ENCODE measurements at regions not wholly inside any gene's neighbourhood (a gene's known extent, or its start where the extent isn't known, plus 50 kb on each side); places are given as distances from the start of the nearest gene placed in this dataset.

DNA sequence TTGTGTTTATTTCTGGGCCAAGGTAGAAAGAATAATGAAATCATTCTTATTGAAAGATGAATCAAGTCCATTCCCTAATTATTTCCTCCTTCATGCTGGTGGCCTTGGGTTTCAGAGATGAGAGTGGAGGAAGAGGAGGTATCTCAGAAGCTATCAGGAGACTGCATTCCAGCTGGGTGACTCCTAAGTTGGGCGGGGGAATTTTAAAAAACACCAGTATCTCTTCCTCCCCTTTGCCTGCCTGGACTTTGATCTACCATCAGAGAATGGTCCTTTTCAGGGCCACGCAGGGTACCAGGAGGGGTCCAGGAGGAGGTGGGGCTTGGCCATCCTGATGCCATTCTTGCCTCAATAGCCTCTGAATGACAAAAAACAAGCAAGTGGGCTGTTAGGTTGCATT is 104.4 kb downstream of the ASMT start:
- intact Hi-C loops (cut with DNase I) = no loop called here
- WGBS = 67% methylated on average over 2 of the region's 2 CpGs
- Histone ChIP-seq H3K9me3 (peaks cover 0 to 9% (median 0%) of the 10 kb centered on the region in 4 donors), H3K27ac (replicated peaks in 1 of 4) (no peak overlapping the region), H3K4me3 (no peak overlapping the region), H3K27me3 (peaks cover 0 to 4% (median 0%) of the 10 kb centered on the region in 4 donors), H3K4me1 (no peaks in the 10 kb centered on the region), H3K36me3 (no peaks in the 10 kb centered on the region)
- no peak for DNase-seq (ENCODE audit: extremely low spot score)
- TF ChIP-seq POLR2A (IDR thresholded peaks at IDR 0.05; ENCODE audit: low read depth) (no peak), EP300 (IDR thresholded peaks at IDR 0.05) (no peak), POLR2AphosphoS5 (IDR thresholded peaks at IDR 0.05) (no peak)
- TF ChIP-seq, protein P1, sequence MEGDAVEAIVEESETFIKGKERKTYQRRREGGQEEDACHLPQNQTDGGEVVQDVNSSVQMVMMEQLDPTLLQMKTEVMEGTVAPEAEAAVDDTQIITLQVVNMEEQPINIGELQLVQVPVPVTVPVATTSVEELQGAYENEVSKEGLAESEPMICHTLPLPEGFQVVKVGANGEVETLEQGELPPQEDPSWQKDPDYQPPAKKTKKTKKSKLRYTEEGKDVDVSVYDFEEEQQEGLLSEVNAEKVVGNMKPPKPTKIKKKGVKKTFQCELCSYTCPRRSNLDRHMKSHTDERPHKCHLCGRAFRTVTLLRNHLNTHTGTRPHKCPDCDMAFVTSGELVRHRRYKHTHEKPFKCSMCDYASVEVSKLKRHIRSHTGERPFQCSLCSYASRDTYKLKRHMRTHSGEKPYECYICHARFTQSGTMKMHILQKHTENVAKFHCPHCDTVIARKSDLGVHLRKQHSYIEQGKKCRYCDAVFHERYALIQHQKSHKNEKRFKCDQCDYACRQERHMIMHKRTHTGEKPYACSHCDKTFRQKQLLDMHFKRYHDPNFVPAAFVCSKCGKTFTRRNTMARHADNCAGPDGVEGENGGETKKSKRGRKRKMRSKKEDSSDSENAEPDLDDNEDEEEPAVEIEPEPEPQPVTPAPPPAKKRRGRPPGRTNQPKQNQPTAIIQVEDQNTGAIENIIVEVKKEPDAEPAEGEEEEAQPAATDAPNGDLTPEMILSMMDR (IDR thresholded peaks at IDR 0.05) = no peak

- no peak for DNase-seq (ENCODE audit: extremely low spot score)
- intact Hi-C loops (cut with DNase I) = no loop called here
- 71% methylated on average over 3 of the region's 3 CpGs for whole genome bisulfite sequencing
- H3K4me3 ChIP-seq = no peak overlapping the region
- H3K27me3 ChIP-seq = no peaks in the 10 kb centered on the region
- no peaks in the 10 kb centered on the region for H3K36me3 ChIP-seq
- TF ChIP-seq POLR2A (IDR thresholded peaks at IDR 0.05; ENCODE audit: low read depth) = no peak
- TF ChIP-seq EP300 (IDR thresholded peaks at IDR 0.05) = no peak
- TF ChIP-seq POLR2AphosphoS5 (IDR thresholded peaks at IDR 0.05) = no peak
- TF ChIP-seq, protein P1 (IDR thresholded peaks at IDR 0.05) = no peak
- H3K9me3 ChIP-seq = peaks cover 0 to 4% (median 0%) of the 10 kb centered on the region in 4 donors
- no peak overlapping the region for H3K27ac ChIP-seq (replicated peaks in 1 of 4)
- H3K4me1 ChIP-seq = no peaks in the 10 kb centered on the region
Measured at GRCh38 chrX:1720836-1721235, 106.0 kb downstream of the ASMT start.

GRCh38 chrX:1725472-1725871 is 110.6 kb downstream of the ASMT start:
- H3K27ac ChIP-seq (replicated peaks in 1 of 4) = no peak overlapping the region
- H3K4me1 ChIP-seq = no peaks in the 10 kb centered on the region
- H3K27me3 ChIP-seq = no peaks in the 10 kb centered on the region
- no peak overlapping the region for H3K4me3 ChIP-seq
- WGBS = 80% methylated on average over 7 of the region's 8 CpGs
- TF ChIP-seq POLR2A (IDR thresholded peaks at IDR 0.05; ENCODE audit: low read depth) (no peak), POLR2AphosphoS5 (IDR thresholded peaks at IDR 0.05) (no peak), EP300 (IDR thresholded peaks at IDR 0.05) (no peak)
- TF ChIP-seq, protein P1 (IDR thresholded peaks at IDR 0.05) = no peak
- no peaks in the 10 kb centered on the region for H3K36me3 ChIP-seq
- no peaks in the 10 kb centered on the region for H3K9me3 ChIP-seq
- no peak for DNase-seq (ENCODE audit: extremely low spot score)
- intact Hi-C loops (cut with DNase I) = no loop called here

DNA sequence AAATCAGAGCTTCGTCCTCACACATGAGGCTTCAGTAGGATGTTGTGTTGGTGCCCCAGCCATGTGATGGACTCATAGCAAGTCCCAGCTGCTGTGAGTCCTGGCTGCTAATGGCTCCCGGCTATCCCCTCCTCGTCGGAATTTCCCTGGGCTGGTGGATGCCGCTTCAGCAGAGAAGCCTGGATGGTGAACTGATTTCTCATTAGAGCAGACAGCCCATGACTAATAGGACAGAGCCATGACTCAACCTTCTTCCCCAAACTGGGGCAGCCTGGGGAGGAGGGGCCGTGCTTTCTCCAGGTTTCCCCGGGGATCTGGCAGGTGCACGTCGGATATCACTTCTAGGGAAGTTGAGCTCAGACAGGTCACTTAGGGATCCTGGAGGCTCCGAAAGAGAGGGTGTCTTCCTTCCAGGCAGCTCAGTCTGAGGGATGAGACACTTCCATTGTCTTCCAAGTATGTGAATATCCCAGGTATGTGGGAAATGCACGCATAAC is 112.7 kb downstream of the ASMT start:
- Histone ChIP-seq H3K27ac (replicated peaks in 1 of 4) (no peak overlapping the region), H3K4me3 (no peak overlapping the region), H3K36me3 (no peaks in the 10 kb centered on the region), H3K9me3 (no peaks in the 10 kb centered on the region), H3K4me1 (no peaks in the 10 kb centered on the region), H3K27me3 (no peaks in the 10 kb centered on the region)
- WGBS = 51% methylated on average over 11 of the region's 11 CpGs
- intact Hi-C loops (cut with DNase I) = no loop called here
- TF ChIP-seq POLR2AphosphoS5 (IDR thresholded peaks at IDR 0.05) (no peak), POLR2A (IDR thresholded peaks at IDR 0.05; ENCODE audit: low read depth) (no peak), EP300 (IDR thresholded peaks at IDR 0.05) (no peak)
- TF ChIP-seq, protein P1 (IDR thresholded peaks at IDR 0.05) = no peak
- no peak for DNase-seq (ENCODE audit: extremely low spot score)

DNA sequence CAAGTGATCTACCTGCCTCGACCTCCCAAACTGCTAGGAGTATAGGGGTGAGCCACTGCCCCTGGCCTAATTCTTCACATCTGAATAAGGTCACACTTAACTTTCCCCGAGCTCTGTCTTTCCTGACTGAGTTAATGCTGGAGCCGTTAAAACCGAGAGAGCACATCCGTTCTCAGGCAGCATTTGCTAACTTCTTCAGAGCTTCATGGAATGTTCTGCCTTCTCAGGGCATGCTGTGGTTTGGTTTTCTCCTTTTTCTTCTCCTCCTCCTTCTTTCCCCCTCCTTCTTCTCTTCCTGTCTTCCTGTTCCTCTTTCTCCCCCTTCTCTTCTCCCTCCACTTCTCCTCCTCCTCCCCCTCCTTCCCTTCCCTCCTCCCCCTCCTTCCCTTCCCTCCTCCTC is 119.9 kb downstream of the ASMT start:
- no peak overlapping the region for H3K27ac ChIP-seq (replicated peaks in 1 of 4)
- no peaks in the 10 kb centered on the region for H3K9me3 ChIP-seq
- WGBS = 65% methylated on average over 5 of the region's 5 CpGs
- no peaks in the 10 kb centered on the region for H3K4me1 ChIP-seq
- no peak for DNase-seq (ENCODE audit: extremely low spot score)
- no peak for TF ChIP-seq POLR2AphosphoS5 (IDR thresholded peaks at IDR 0.05)
- no peak for TF ChIP-seq EP300 (IDR thresholded peaks at IDR 0.05)
- TF ChIP-seq, protein P1 (IDR thresholded peaks at IDR 0.05) = no peak
- TF ChIP-seq POLR2A (IDR thresholded peaks at IDR 0.05; ENCODE audit: low read depth) = no peak
- H3K36me3 ChIP-seq = no peaks in the 10 kb centered on the region
- no peak overlapping the region for H3K4me3 ChIP-seq
- intact Hi-C loops (cut with DNase I) = no loop called here
- H3K27me3 ChIP-seq = no peaks in the 10 kb centered on the region

Measured in esophagus muscularis mucosa (tissue), 4 donors.